ENCODE measurements at regions not wholly inside any gene's neighbourhood (a gene's known extent, or its start where the extent isn't known, plus 50 kb on each side); places are given as distances from the start of the nearest gene placed in this dataset.

GRCh38 chr14:66069830-66070541 lies 416.2 kb upstream of the CCDC196 start:
- DNase-seq (ENCODE audit: low spot score) = peak; percentile 9

GRCh38 chr14:66070542-66071319 lies 415.4 kb upstream of the CCDC196 start:
- peak; percentile 33 for DNase-seq (ENCODE audit: low spot score)

- no peak for DNase-seq (ENCODE audit: low spot score)
Observed at GRCh38 chr14:66072190-66073084, 413.7 kb upstream of the CCDC196 start.

DNA sequence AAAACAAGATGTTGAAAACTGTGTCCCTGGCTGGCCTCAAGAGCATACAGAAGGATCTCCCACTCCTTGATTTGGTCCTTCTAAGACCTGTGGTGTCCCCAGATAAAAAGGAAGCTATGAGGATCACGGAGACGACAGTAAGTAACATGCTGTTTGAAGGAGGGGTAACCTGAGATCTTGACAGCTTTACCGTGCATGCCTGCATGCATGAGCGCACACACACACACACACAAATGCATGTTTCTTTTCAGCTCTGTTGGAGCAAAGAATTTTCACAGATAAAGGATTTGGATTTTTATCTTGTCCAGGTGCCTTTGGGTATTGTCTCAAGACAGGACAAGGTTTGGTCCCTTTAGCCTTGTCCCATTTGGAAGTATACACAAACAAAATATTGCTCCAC lies 411.6 kb upstream of the CCDC196 start:
- DNase-seq (ENCODE audit: low spot score) = no peak

DNA sequence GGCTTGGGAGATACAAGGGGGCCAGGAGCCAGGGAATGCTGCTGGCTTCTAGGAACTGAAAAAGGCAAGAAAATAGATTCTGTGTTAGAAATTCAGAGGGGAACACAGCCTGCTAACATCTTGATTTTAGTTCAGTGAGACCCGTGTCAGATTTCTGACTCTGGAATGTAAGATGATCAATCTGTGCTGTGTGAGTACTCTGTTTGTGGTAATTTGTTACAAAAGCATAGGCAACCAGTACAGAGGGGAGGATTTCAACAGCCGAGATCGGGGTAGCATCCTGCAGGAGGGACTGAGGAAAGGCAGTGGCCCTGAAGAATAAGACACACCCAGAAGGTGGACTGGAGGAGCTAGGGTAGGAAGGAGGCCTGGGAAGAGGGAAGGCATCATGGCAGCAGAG lies 410.0 kb upstream of the CCDC196 start:
- no peak for DNase-seq (ENCODE audit: low spot score)

- no peak for DNase-seq (ENCODE audit: low spot score)
Observed at GRCh38 chr14:66078006-66078405, 408.2 kb upstream of the CCDC196 start.

GRCh38 chr14:66081594-66082376 lies 404.4 kb upstream of the CCDC196 start:
- DNase-seq (ENCODE audit: low spot score) = no peak

DNA sequence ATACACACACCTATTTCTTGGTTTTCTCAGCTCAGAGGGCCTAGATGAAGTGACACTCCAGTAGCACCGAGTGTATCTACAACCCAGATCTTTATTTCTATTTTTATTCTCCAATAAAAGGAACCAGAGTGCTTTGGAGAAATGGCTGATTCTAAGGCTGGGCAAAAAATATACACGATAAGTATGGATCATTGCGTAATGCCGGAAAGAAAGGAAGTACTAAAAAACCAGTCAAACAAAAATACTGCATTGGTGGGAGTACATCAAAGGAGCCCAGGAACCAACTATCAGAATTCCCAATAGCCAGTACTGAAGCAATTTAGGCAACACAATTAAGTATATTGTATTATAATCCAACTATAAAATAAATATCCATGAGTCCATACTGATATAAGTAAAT lies 400.9 kb upstream of the CCDC196 start:
- DNase-seq (ENCODE audit: low spot score) = no peak

DNA sequence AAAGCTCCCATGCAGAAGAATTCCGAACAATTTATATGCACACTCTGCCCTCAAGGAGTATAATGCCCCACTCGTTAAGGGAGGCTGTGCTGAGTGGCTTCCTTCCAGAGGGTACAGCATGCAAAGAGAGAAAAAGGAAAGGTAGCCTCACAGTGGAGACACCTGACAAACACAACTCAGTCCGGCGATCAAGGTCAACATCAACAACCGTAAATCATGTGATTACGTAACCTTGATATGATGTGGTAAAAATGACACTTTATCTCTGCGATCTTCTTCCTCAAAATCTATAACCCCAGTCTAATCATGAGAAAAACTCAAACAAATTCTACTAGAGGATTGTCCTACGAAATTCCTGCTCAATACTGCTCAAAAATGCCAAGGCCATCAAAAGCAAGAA lies 400.5 kb upstream of the CCDC196 start:
- DNase-seq (ENCODE audit: low spot score) = no peak

DNA sequence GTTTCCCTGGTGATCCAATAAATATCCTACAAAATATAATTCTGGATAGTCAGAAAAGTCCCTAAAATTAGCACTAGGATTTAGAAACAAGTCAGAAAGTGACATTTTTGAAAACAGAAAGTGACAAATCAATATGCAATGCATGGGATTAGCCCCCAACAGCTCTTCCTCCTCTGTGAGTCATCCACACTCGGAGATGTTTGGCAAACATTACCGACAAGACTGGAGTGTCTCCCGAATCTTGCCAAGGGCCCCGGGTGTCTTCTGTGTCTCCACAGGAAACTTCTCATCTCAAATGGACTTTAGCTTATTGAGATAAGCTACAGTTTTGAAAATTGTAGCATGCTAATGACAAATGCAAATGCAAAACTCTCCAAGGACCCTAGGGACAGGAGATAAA lies 398.9 kb upstream of the CCDC196 start:
- no peak for DNase-seq (ENCODE audit: low spot score)

DNA sequence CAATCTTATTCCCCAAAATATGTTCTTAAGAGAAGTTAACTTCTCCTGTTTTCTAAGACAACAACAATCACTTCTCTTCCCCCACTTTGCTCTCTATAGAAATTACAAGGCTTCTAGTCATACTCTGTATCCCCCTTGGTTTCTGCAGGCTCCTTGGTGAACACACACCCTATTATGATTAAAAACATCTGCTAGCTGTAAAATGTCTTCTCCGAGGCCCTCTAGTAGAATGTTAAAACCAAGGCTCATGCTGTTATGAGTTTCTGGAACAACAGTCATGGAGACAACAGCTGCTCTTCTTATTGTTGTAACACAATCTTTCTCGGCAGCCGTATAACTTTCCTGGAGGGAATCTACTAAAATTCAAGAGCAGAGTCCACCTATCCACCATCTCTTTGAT lies 397.5 kb upstream of the CCDC196 start:
- no peak for DNase-seq (ENCODE audit: low spot score)

DNA sequence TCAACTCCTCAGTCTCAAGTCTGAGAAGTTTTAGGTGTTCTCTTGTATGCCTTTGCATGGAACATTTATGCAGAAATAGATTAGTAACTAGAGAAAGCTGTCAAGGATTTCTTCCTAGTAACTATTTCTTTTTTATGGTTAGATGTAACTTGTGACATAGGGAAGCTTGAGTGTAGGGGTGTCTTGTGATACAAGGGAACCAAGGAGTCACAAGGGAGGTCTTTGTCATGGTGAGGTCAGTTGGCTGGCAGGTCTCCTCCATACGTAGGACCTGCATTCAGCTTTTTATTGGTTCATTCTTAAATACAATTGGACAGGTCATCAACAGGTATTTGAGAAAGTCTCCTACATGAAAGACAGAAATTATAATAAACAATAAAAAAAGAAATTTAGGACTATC lies 394.0 kb upstream of the CCDC196 start:
- DNase-seq (ENCODE audit: low spot score) = no peak

DNA sequence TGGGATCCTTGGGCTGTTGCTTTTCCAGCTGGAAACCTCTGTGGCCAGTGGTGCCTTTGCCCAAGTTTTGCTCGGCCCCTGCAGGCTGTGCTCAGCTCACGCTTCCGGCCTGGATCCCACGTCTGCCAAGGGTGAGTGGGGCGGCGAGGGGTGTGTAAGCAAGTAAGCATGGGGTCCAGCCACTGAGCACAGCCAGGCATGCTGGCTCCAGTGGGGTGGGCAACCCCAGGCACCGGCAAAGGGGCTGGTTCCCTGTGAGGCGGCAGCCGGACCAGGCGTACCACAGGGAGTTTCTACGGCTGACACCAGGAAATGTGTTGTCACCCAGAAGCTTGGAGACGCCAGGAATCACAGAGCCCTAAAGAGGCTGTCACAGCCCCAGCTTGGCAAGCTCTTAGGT lies 393.4 kb upstream of the CCDC196 start:
- no peak for DNase-seq (ENCODE audit: low spot score)

DNA sequence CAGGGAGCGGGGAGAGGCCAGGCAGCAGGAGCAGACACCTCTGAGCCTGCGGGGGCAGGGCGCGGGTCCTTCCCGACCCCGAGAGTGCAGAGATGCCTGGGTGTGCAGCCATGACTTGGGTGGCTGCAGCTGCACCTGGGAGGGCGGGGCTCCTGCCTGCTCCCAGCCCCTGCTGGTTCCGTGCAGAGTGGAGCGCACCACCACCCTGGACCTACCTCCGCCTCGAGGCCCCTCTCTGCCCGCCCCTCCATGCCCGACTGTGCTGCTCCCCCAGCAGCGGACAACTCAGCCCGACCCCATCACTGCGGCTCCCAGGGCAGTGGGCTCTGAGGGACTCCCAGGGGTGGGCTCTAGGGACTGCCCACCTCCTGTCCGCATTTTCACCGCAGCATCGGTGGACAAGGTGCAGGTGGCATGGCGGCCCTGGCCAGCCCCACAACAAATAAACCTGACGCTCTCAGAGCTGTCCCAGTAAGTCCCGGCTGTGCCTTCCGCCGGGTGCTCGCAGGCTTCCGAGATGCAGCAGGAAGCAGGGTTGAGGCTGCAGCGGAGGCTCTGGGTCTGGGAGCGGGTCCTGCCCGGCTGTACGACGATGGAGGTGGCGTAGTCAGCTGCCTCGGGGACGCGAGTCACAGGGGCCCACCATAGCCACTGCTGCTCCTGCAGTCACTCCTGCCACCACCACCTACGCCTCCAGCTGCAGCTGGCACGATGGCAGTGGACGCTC lies 392.0 kb upstream of the CCDC196 start:
- DNase-seq (ENCODE audit: low spot score) = no peak

DNA sequence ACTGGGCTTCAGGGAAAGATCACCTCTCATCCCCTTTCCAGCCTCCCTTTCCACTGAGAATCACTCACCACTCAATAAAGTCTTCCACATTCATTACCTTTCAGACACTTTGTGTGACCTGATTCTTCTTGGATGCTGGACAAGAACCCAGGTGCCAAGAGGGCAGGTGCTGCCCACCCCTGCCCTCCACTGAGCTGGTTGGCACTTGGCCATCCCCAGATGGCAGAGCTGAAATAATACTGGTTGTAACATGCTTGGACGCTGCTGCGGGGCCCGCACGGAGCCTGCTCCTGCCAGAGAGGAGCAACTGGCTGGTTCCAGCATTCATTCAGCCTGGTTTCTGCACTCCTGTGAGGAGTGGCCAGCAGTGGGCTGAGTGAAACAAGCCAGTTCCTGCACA lies 386.7 kb upstream of the CCDC196 start:
- DNase-seq (ENCODE audit: low spot score) = no peak

- no peak for DNase-seq (ENCODE audit: low spot score)
Observed at GRCh38 chr14:66099931-66100330, 386.2 kb upstream of the CCDC196 start.

- DNase-seq (ENCODE audit: low spot score) = no peak
Observed at GRCh38 chr14:66101662-66102061, 384.5 kb upstream of the CCDC196 start.

DNA sequence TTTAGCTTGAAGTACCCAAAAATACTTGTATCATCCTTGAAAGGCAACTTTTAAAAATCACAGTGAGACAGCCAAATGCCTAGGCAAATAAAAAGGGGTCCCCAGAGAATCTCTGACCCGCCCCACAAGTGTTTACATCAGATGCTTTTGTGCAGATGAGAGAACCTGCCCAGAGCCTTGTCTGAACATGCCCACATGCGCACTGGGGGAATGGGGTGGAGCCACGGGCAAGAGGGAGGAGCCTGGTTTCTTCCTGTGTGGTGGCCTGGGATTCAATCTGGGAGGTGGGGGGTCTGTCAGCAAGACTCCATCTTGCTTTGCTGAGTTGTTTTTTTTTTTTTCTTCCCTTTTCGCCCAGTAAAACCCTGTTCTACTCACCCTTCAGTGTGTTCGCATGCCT lies 381.7 kb upstream of the CCDC196 start:
- no peak for DNase-seq (ENCODE audit: low spot score)

- DNase-seq (ENCODE audit: low spot score) = peak; percentile 16
Observed at GRCh38 chr14:66105815-66106214, 380.4 kb upstream of the CCDC196 start.

GRCh38 chr14:66109426-66109825 lies 376.7 kb upstream of the CCDC196 start:
- DNase-seq (ENCODE audit: low spot score) = no peak

DNA sequence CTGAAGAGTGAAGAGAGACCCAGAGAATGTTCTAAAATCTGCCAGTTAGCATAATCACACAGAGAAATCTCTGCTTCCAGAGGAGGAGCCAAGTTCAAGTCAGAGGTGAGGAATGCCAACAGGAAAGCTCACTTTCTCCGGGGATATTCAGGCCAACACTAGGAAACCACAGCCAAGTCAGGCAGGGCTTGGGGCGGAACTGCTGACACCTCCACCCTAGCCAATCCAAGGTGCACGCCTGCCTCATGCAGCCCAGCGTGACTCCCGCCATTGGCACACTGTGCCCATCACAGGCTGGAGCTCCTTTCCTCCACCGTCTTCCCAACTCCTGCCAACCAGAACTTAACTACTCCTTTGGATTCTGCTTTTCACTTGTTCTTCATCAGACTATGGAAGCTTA lies 374.3 kb upstream of the CCDC196 start:
- no peak for DNase-seq (ENCODE audit: low spot score)
